ENCODE measurements at regions not wholly inside any gene's neighbourhood (a gene's known extent, or its start where the extent isn't known, plus 50 kb on each side); places are given as distances from the start of the nearest gene placed in this dataset.

- no peak for TF ChIP-seq POLR2AphosphoS5 (IDR thresholded peaks at IDR 0.05)
- no peak for TF ChIP-seq CTCF (IDR thresholded peaks at IDR 0.05)
Measured at GRCh38 chr2:2689306-2689705, 358.2 kb upstream of the MYT1L start.
